B cell (primary cell): ENCODE measurements at regions not wholly inside any gene's neighbourhood (a gene's known extent, or its start where the extent isn't known, plus 50 kb on each side); places are given as distances from the start of the nearest gene placed in this dataset.

Experiments
- ATAC-seq: fragments of 200-7000 bp; cut with Tn5 transposase; one replicate; pipeline ENCODE4 v1.10.0; 2021; ENCODE audit warnings: low read depth, mild to moderate bottlenecking, moderate number of reproducible peaks, moderate library complexity
- CTCF ChIA-PET: fragments of 350-600 bp; sonication (Branson Sonifier 250); formaldehyde crosslinking; loops from one replicate; lab custom pipeline; 2021; ENCODE audit warnings: antibody characterized with exemption, inconsistent platforms; lab: Charles Lee
- POLR2A ChIA-PET: fragments of 350-600 bp; sonication (Branson Sonifier 250); formaldehyde crosslinking; loops from one replicate; lab custom pipeline; 2021; ENCODE audit warnings: antibody characterized with exemption; lab: Charles Lee
- DNase-seq: peaks from one replicate; pipeline ENCODE4 v3.0.0; 2013
- H2AFZ ChIP-seq: 2 replicates; pipeline ENCODE4 v1.6.1; 2012; ENCODE audit warnings: mild to moderate bottlenecking, low read depth, low read length; ENCODE audit not compliant: insufficient read depth, poor library complexity, severe bottlenecking
- H3K27ac ChIP-seq, 2 donors: 1 replicate in 1 of 2; 2 replicates in 1 of 2; pipeline ENCODE4 v1.5.1; 2012 to 2013; ENCODE audit warnings: low read length in 2 of 2, mild to moderate bottlenecking in 2 of 2, moderate library complexity in 1 of 2
- H3K27me3 ChIP-seq, 4 experiments: fragments of 200-600 bp in 1 of 4; sonication (generic) in 1 of 4; replicated peaks in 1 of 4; 1 replicate in 2 of 4; 2 replicates in 2 of 4; pipeline versions ENCODE4 v1.6.1 to v1.7.0; 2013 to 2016; ENCODE audit warnings: low read length in 3 of 4, mild to moderate bottlenecking in 2 of 4, mixed read lengths in 1 of 4, moderate library complexity in 1 of 4; ENCODE audit not compliant: insufficient read depth in 4 of 4, control insufficient read depth in 3 of 4; ENCODE audit errors: control extremely low read depth in 1 of 4
- H3K36me3 ChIP-seq, 2 experiments: replicated peaks in 1 of 2; 1 replicate in 1 of 2; 2 replicates in 1 of 2; pipeline versions ENCODE4 v1.6.1 to v1.7.1; 2013; ENCODE audit warnings: low read length in 1 of 2; ENCODE audit not compliant: insufficient read depth in 2 of 2, control insufficient read depth in 1 of 2; ENCODE audit errors: control extremely low read depth in 1 of 2, extremely low read depth in 1 of 2
- H3K4me1 ChIP-seq, 2 donors: fragments of 200-600 bp in 1 of 2; sonication (generic) in 1 of 2; 1 replicate in 1 of 2; 2 replicates in 1 of 2; pipeline versions ENCODE4 v1.5.1 to v1.6.1; 2013 to 2017; ENCODE audit warnings: low read length in 2 of 2; ENCODE audit not compliant: control insufficient read depth in 2 of 2, insufficient read depth in 2 of 2
- H3K4me2 ChIP-seq: replicated peaks from 2 replicates; pipeline ENCODE3; 2012; ENCODE audit warnings: mild to moderate bottlenecking, low read depth, low read length; ENCODE audit not compliant: poor library complexity, severe bottlenecking
- H3K4me3 ChIP-seq, 5 experiments: fragments of 200-600 bp in 1 of 5; sonication (generic) in 1 of 5; 1 replicate in 3 of 5; 2 replicates in 2 of 5; pipeline versions ENCODE4 v1.5.1 to v1.7.0; 2011 to 2016; ENCODE audit warnings: low read length in 4 of 5, mild to moderate bottlenecking in 4 of 5, low read depth in 2 of 5, control low read depth in 1 of 5, moderate library complexity in 1 of 5; ENCODE audit not compliant: insufficient read depth in 1 of 5; ENCODE audit errors: control extremely low read depth in 1 of 5, extremely low read depth in 1 of 5
- H3K79me2 ChIP-seq: fragments of 200-600 bp; sonication (generic); one replicate; pipeline ENCODE4 v1.6.0; 2016; ENCODE audit warnings: low read length; ENCODE audit not compliant: control insufficient read depth, insufficient read depth
- H3K9ac ChIP-seq: fragments of 200-600 bp; sonication (generic); 2 replicates; pipeline ENCODE4 v1.6.1; 2017; ENCODE audit warnings: mild to moderate bottlenecking, low read length, moderate library complexity
- H3K9me3 ChIP-seq, 3 donors: one replicate each; pipeline versions ENCODE4 v1.6.1 to v1.7.1; 2013; ENCODE audit warnings: low read length in 2 of 3; ENCODE audit not compliant: control insufficient read depth in 2 of 3, insufficient read depth in 1 of 3; ENCODE audit errors: control extremely low read depth in 1 of 3
- H4K20me1 ChIP-seq: 2 replicates; pipeline ENCODE4 v1.6.0; 2012; ENCODE audit warnings: mild to moderate bottlenecking, low read length; ENCODE audit not compliant: insufficient read depth, control insufficient read depth, poor library complexity, severe bottlenecking
- H3K27ac Mint-ChIP-seq: one replicate; pipeline ENCODE4 v1.8.0; 2021; ENCODE audit warnings: mixed read lengths
- H3K27me3 Mint-ChIP-seq: one replicate; pipeline ENCODE4 v1.8.0; 2021; ENCODE audit warnings: mixed read lengths
- H3K4me1 Mint-ChIP-seq: one replicate; pipeline ENCODE4 v1.8.0; 2021; ENCODE audit warnings: mixed read lengths
- H3K4me3 Mint-ChIP-seq: one replicate; pipeline ENCODE4 v1.8.0; 2021; ENCODE audit warnings: mixed read lengths
- H3K9me3 Mint-ChIP-seq: one replicate; pipeline ENCODE4 v1.8.0; 2022; ENCODE audit warnings: mixed read lengths; ENCODE audit not compliant: insufficient read depth
- EZH2 ChIP-seq: IDR thresholded peaks from 2 replicates; pipeline ENCODE4 v1.6.1; 2012; ENCODE audit warnings: borderline replicate concordance, low read depth, mild to moderate bottlenecking, moderate library complexity, low read length; ENCODE audit not compliant: insufficient read depth, poor library complexity, severe bottlenecking
- WGBS: methylation state at CpG from one replicate; pipeline ENCODE4 v1.1.5; 2013; ENCODE audit warnings: missing lambda C conversion rate; ENCODE audit not compliant: insufficient coverage; 5-methylcytosine and 5-hydroxymethylcytosine counted together
- intact Hi-C: fragments of 100-400 bp; cut with micrococcal nuclease; formaldehyde crosslinking; loops from one replicate; pipeline ENCODE4 v1.10.0; 2022
- TF ChIP-seq, protein P1 (sequence below): fragments of 200-600 bp; IDR thresholded peaks from one replicate; pipeline ENCODE4 v1.8.0; 2022; ENCODE audit warnings: antibody characterized with exemption, mild to moderate bottlenecking

DNA sequence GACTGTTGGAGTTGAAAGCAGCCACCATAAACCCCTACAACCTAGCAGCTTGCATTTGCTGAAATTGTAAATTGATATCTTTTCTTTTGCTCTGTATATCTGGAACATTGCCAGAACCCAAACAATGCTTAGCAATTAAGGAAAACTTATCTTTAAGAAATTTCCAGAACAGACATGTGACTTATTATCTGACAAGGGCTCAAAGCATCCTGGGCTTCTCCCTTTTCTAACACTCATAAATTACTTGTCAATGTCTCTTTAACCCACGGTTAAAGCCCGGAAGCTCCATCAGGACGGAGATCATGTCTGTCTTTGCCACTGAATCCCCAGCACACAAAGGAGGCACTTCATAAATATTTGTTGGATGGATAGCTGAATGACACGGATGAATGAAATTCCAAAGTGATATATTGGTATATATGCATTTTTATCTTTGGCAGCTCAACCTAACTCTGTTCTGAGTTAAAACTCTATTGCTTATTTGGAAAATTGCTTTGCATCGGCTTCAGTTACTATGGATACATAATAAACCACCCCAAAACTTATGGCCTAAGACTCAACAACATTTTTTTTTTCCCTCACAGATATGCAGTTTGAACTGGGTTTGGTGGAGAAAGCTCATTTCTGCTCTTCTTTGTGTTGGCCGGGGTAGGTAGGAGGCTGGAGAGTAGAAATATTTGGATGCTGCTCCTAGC is 103.1 kb upstream of the CLINT1 start:
- Histone ChIP-seq H3K27ac (no peak overlapping the region), H3K79me2 (no peaks in the 10 kb centered on the region), H4K20me1 (no peaks in the 10 kb centered on the region), H2AFZ (no peak overlapping the region), H3K36me3 (no peaks in the 10 kb centered on the region), H3K4me2 (no peak overlapping the region), H3K9me3 (no peaks in the 10 kb centered on the region), H3K4me3 (no peak overlapping the region), H3K4me1 (no peaks in the 10 kb centered on the region), H3K27me3 (no peaks in the 10 kb centered on the region), H3K9ac (no peak overlapping the region)
- Mint-ChIP-seq H3K27me3 (peaks cover 7% of the 10 kb centered on the region), H3K27ac (no peak overlapping the region), H3K4me3 (no peak overlapping the region), H3K4me1 (no peaks in the 10 kb centered on the region), H3K9me3 (no peaks in the 10 kb centered on the region)
- WGBS, result no CpG with 5 or more reads among the region's 6 CpGs
- TF ChIP-seq, protein P1, sequence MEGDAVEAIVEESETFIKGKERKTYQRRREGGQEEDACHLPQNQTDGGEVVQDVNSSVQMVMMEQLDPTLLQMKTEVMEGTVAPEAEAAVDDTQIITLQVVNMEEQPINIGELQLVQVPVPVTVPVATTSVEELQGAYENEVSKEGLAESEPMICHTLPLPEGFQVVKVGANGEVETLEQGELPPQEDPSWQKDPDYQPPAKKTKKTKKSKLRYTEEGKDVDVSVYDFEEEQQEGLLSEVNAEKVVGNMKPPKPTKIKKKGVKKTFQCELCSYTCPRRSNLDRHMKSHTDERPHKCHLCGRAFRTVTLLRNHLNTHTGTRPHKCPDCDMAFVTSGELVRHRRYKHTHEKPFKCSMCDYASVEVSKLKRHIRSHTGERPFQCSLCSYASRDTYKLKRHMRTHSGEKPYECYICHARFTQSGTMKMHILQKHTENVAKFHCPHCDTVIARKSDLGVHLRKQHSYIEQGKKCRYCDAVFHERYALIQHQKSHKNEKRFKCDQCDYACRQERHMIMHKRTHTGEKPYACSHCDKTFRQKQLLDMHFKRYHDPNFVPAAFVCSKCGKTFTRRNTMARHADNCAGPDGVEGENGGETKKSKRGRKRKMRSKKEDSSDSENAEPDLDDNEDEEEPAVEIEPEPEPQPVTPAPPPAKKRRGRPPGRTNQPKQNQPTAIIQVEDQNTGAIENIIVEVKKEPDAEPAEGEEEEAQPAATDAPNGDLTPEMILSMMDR, result no peak
- no peak for TF ChIP-seq EZH2
- DNase-seq, result no peak
- ChIA-PET POLR2A (interaction anchor here (0.6 kb wide), 1 partner anchor 114 kb away, joined by 3 read pairs; no protein-coding TSS in a partner anchor), CTCF (interaction anchor here (1.2 to 1.4 kb wide), 2 partner anchors 13 to 145 kb away, joined by 4 to 5 read pairs; no protein-coding TSS in a partner anchor)
- intact Hi-C loops, result no loop called here
- no peak for ATAC-seq

DNA sequence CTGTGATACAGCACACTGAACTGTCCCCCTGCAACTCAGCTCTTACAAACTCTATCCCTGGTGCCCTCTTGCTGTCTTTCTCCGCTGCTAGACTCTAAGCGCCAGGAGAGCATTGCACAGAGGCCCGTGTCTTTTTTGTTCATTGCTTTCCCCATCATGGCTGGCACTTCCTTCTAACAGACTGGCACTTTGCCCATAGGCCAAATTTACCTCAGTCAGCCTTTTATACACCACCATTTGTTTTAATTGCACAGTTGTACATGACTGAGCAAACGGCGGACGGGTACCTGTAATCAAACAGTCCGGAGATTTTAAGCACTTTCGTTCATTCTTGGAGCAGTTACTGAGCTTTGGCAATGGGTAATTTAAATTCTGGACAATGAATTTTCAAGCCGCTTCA is 102.2 kb upstream of the CLINT1 start:
- Histone ChIP-seq H3K4me1 (no peaks in the 10 kb centered on the region), H3K79me2 (no peaks in the 10 kb centered on the region), H3K27me3 (peaks cover 0 to under 1% (median 0%) of the 10 kb centered on the region in 4 experiments), H3K4me2 (no peak overlapping the region), H3K27ac (no peak overlapping the region), H4K20me1 (no peaks in the 10 kb centered on the region), H3K4me3 (no peak overlapping the region), H3K36me3 (no peaks in the 10 kb centered on the region), H3K9me3 (no peaks in the 10 kb centered on the region), H2AFZ (no peak overlapping the region), H3K9ac (no peak overlapping the region)
- intact Hi-C loops, result no loop called here
- whole genome bisulfite sequencing, result 79% methylated on average over 6 of the region's 9 CpGs
- POLR2A ChIA-PET, result interaction anchor here (0.6 kb wide), 1 partner anchor 113 kb away, joined by 3 read pairs; no protein-coding TSS in a partner anchor
- TF ChIP-seq, protein P1, result no peak
- TF ChIP-seq EZH2, result no peak
- CTCF ChIA-PET, result interaction anchor here (0.6 to 1.2 kb wide), 2 partner anchors 12 to 88 kb away, joined by 4 read pairs; no protein-coding TSS in a partner anchor
- no peak for DNase-seq
- Mint-ChIP-seq H3K9me3 (no peaks in the 10 kb centered on the region), H3K27me3 (peaks cover 15% of the 10 kb centered on the region), H3K27ac (no peak overlapping the region), H3K4me1 (no peaks in the 10 kb centered on the region), H3K4me3 (no peak overlapping the region)
- ATAC-seq, result no peak
